ENCODE measurements at regions not wholly inside any gene's neighbourhood (a gene's known extent, or its start where the extent isn't known, plus 50 kb on each side); places are given as distances from the start of the nearest gene placed in this dataset.

DNA sequence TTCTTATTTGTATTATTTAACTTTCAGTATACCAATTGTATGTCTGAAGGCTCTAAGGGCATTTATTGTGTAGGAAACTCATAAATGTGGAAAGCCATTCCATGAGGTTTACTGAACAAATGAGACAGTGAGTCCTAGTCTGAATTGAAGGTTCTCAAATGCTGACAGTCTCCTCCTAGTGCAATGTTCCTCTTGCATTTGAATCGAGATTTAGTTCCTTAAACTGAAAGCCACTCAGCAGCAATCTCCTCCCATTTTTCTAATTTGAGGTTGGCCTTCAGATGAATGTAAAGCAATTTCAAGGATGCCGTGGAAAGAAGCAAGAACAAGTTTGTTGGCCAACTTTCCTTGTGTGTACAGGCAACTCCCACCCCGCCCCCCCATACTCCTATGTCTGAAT, 493.2 kb upstream of the KLF4 start:
- H3K27ac ChIP-seq (ENCODE audit: insufficient read depth, low read length): no peak overlapping the region
- H3K79me1 ChIP-seq (ENCODE audit: low read depth in 1 of 2, low read length in 2 of 2): no peaks in the 10 kb centered on the region
- dilution Hi-C loops (cut with HindIII; ENCODE audit: low sequenced_read_pairs, unreplicated experiment): no loop called here
- no peak for DNase-seq
- BruUV-seq (replicated peaks): no TSS peak
- no peak overlapping the region for H3K4ac ChIP-seq (ENCODE audit: low read depth, low read length)
- no peak overlapping the region for H3K14ac ChIP-seq (replicated peaks; ENCODE audit: low read depth, low read length)
- no peak overlapping the region for H2BK20ac ChIP-seq (ENCODE audit: low read depth, low read length)
- ATAC-seq (ENCODE audit: low read depth): no peak
- in situ Hi-C loops (cut with MboI; ENCODE audit: low sequenced_read_pairs): no loop called here
- H2AK9ac ChIP-seq (replicated peaks; ENCODE audit: low read depth, low read length, poor library complexity): no peak overlapping the region
- no peak overlapping the region for H2BK15ac ChIP-seq (ENCODE audit: low read depth, low read length)
- intact Hi-C loops (cut with micrococcal nuclease): no loop called here
- no peak overlapping the region for H2AFZ ChIP-seq (replicated peaks; ENCODE audit: low read length, poor library complexity)
- H3K36me3 ChIP-seq (ENCODE audit: control insufficient read depth, insufficient read depth, low read length): no peaks in the 10 kb centered on the region
- CTCF ChIA-PET: no interaction called here
- POLR2A ChIA-PET (ENCODE audit: unreplicated experiment): no interaction called here
- no peak overlapping the region for H3K9ac ChIP-seq (ENCODE audit: low read depth, low read length)
- H2BK5ac ChIP-seq (ENCODE audit: low read depth, low read length, poor library complexity, severe bottlenecking): no peak overlapping the region
- H2BK120ac ChIP-seq (ENCODE audit: low read depth, low read length): no peak overlapping the region
- H3K4me1 ChIP-seq (ENCODE audit: control insufficient read depth, insufficient read depth, low read length): peaks cover 5% of the 10 kb centered on the region; the same call in 1 of the 2 replicates
- no peak overlapping the region for H3K4me2 ChIP-seq (ENCODE audit: low read depth, low read length)
- no peaks in the 10 kb centered on the region for H4K20me1 ChIP-seq (ENCODE audit: insufficient read depth, low read length)
- H4K8ac ChIP-seq (ENCODE audit: low read depth in 2 of 2, low read length in 2 of 2): no peak overlapping the region
- H4K5ac ChIP-seq (ENCODE audit: low read depth, low read length): no peak overlapping the region
- no peaks in the 10 kb centered on the region for H3K9me3 ChIP-seq (ENCODE audit: control insufficient read depth, insufficient read depth, low read length)
- no peaks in the 10 kb centered on the region for H3K27me3 ChIP-seq (ENCODE audit: control insufficient read depth, insufficient read depth, low read length)
- H3K9me1 ChIP-seq (ENCODE audit: insufficient read depth, low read length): no peaks in the 10 kb centered on the region
- no peak overlapping the region for H3K23ac ChIP-seq (ENCODE audit: low read depth, low read length)
- no CpG with 5 or more reads among the region's 3 CpGs for WGBS, 2 experiments (ENCODE audit: extremely low coverage in 2 of 2, insufficient read length in 1 of 2)
- no peak overlapping the region for H4K91ac ChIP-seq (ENCODE audit: insufficient read depth, low read depth, low read length)
- no peak overlapping the region for H3K56ac ChIP-seq (ENCODE audit: extremely low read depth, insufficient read depth, low read length)
- H3K4me3 ChIP-seq (ENCODE audit: insufficient read depth, low read depth, low read length): no peak overlapping the region
- no peak for TF ChIP-seq RAD21 (IDR thresholded peaks at IDR 0.05; ENCODE audit: low read length)
- no peak overlapping the region for H3K18ac ChIP-seq (ENCODE audit: low read depth, low read length)
- no peak overlapping the region for H2AK5ac ChIP-seq (ENCODE audit: low read depth, low read length)
